GM19035 (cell line): ENCODE measurements at regions not wholly inside any gene's neighbourhood (a gene's known extent, or its start where the extent isn't known, plus 50 kb on each side); places are given as distances from the start of the nearest gene placed in this dataset.
"Not testable (repeated sequence)": the region's sequence is repeated elsewhere in the genome, so short reads cannot be mapped to it uniquely, and the experiment has no call there.

Experiments used
- ATAC-seq: cut with Tn5 transposase; IDR thresholded peaks from one replicate; pipeline ENCODE4 v1.9.1; 2021; ENCODE audit not compliant: unreplicated experiment

DNA sequence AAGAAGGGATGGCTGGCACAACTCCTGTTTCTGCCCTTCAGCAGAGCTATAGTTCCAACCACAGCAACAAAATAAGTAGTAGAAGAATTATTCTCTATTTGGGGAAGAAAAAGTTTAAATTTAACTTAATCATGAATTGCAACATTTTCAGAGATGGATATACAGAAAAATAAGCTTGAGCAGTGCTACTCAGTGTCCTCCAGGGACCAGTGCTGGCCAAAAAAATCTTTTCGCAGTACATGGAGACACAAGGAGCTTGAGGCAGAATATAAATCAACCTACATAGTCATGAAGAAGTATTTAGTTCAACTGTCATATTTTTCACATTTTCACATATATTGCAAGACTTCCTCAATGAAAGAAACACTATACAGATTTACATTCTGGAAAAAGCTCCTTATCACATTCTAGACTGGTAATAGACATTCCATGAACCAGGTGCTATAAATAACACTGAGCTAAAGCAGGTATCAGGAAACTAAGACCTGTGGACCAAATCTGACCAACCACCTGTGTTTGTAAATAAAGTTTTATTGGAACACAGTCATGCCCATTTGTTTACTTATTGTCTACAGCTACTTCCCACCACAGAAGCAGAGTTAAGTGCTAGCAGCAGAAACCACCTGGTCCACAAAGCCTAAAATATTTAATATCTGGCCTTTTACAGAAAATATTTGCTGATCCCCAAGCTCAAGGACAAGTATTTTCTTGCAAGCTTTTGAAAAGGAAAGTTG, 101.9 kb downstream of the RGS21 start:
- no peak for ATAC-seq

DNA sequence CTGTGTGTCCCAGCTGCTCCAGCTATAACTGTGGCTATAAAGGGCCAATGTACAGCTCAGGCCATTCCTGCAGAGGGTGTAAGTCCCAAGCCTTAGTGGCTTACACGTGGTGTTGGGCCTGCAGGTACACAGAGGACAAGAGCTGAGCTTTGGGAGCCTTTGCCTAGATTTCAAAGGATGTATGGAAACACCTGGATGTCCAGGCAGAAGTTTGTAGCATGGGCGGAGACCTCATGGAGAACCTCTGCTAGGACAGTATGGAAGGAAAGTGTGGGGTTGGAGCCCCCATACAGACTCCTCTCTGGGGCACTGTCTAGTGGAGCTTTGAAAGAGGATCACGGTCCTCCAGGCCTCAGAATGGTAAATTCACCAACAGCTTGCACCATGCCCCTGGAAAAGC, 113.9 kb downstream of the RGS21 start:
- ATAC-seq, result no peak

GRCh38 chr1:192435704-192436103, 118.9 kb downstream of the RGS21 start:
- ATAC-seq, result no peak

GRCh38 chr1:192436441-192437078, 119.8 kb downstream of the RGS21 start:
- ATAC-seq, result no peak

- no peak for ATAC-seq
Observed at GRCh38 chr1:192438737-192439136, 121.9 kb downstream of the RGS21 start.

DNA sequence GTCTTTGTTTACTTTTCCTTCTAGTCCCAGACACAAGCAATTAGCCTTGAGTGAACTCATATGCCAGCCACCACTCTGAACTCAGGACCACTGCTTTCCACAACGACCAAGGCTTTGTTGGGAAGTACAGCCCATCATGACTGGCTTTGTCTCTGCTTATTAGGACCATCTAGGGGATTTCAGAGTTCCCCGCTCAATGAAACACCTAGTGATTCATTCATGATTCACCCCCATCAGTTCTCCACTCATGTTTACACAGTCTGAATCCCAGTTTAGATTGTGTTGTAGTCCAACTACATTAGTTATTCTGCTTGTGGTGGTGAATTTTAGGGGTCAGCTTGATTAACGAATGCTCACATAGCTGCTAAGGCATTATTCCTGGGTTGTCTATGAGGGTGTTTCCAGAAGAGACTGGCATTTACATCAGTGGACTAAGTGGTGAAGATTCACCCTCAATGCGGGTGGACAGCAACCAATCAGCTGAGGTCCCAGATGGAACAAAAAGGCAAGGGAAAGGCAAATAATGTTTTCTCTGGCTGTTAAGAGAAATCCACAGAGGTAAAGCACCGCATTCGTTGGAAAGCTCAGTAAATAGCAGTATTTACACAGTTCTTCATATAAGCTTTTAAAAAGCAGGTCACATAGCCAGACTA, 122.7 kb downstream of the RGS21 start:
- no peak for ATAC-seq

GRCh38 chr1:192441492-192441891, 124.7 kb downstream of the RGS21 start:
- no peak for ATAC-seq

DNA sequence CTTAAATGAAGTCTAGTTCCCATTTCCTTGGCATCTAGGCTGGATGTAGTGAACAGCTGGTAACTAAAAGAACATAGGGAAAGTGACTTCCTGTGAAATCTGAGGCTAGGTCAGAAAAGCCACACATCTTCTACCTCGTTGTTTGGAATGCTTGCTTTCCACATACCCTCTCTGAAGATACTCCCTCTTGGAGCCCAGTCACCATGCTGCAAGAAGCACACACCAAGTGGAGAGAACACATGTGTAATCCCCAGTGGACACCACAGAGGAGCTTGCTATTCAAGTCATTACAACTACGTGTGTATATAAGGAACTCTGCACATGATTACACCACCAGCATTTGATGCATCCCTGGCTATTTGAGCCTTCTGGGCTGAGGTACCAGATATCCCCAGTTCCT, 125.9 kb downstream of the RGS21 start:
- ATAC-seq, result no peak

DNA sequence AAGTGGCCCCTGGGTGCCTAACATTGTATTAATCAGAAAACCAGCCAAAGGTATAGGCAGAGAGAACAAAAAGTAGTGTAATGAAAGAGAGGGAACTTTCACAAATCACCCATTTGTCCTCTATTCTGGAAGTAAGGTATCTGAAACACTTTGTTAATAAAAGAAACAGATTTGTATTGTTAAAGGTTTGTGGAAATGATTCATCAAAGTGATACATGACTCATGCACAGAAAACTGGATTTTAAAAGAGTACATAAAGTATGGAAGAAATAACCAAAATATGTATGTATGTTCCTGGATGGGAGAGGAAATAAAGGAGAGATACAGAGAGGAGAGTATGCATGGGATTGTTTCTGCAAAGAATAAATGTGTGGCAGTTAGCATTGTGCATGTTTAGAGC, 126.8 kb downstream of the RGS21 start:
- no peak for ATAC-seq

- ATAC-seq, result no peak
Observed at GRCh38 chr1:192445241-192445640, 128.4 kb downstream of the RGS21 start.

GRCh38 chr1:192445839-192446489, 129.2 kb downstream of the RGS21 start:
- peak; percentile 68 for ATAC-seq

- ATAC-seq, result no peak
Observed at GRCh38 chr1:192448026-192448578, 127.5 kb upstream of the RGS1 start.

DNA sequence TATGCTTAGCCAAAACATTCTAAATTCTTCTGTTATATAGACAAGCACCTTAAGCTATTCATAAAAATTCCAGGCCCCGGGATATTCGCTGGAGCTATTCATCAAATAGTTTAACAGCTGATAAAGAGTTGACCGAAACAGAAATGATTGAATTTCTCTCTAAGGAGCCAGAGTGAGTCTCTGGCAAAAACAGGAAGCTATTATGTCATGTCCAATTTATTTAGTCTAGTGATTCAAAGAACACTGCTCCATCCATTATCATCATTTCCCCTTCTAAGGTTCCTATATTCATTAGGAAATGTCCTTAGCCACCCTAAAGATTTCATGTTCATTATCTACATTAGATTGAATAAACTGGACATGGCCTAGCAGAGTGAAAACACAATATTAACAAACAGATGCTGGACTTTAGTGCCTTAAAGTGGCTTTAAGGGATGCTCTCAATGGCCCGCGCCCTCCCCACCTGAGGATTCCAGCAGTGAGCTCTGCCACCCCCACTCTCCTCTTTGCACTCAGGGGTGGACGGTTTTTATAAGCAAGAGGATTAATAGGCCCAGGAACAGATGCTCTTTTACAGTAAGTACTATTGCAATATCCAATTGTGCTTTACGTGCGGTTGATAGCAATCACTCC, 122.1 kb upstream of the RGS1 start:
- no peak for ATAC-seq

DNA sequence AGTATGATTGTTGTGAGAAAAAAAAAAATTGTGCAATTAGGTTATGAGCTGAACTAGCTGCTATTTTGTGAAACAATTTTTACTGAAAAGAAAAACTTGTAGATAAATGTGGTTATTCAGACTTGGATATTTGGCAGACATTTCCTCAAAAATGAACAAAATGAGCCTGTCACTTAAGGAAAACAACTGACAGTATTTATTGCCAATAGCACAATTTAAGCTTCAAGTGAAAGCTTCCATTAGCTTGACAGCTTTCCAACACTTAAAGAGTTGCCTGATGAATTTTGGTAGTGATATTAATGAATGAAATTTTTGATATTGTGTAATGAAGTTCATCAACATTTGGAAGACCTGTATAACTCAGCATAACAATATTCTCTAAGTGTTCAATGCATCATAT, 116.1 kb upstream of the RGS1 start:
- ATAC-seq, result no peak

DNA sequence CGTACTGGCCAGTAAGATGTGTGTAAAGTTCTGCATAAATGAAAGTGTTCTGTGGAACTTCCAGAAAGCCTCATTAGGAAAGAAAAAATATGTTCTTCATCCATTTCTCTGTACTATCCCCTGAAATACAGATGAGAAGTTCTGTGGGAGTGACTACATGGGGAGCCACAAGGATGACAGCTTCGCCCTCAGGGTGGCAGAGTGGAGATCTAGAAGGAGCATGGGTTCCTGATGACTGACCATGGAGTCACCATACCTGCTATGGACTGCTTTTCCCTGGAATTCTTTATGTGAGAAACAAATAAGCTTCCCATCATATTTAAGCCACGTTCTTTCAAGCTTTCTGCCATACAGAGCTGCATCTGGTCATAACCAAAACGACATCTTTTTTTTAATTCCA, 113.9 kb upstream of the RGS1 start:
- no peak for ATAC-seq

DNA sequence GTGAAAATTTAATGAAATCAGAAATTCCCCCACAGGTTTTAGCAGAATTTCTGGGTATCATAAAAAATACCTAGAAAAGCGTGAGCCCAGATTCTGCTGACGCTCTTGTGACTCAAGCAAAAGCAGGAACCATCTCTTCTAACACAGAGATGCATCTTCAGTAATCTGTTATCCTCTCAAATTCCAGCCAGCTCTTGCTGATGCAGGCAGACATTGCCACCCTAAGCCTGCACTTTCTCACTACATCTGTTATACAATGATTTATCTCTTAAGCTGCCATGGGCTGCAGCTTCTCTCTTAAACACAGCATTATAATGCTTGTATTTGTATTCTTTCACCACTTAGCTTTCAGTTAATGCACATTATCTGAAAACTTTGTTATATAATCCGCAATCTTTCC, 113.0 kb upstream of the RGS1 start:
- ATAC-seq, result no peak

- ATAC-seq, result no peak
Observed at GRCh38 chr1:192463661-192464060, 111.9 kb upstream of the RGS1 start.

DNA sequence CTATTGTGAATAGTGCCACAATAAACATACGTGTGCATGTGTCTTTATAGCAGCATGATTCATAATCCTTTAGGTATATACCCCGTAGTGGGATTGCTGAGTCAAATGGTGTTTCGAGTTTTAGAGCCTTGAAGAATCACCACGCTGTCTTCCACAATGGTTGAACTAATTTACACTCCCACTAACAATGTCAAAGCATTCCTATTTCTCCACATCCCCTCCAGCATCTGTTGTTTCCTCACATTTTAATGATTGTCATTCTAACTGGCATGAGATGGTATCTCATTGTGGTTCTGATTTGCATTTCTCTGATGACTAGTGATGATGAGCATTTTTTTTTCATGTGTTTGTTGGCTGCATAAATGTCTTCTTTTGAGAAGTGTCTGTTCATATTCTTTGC, 110.4 kb upstream of the RGS1 start:
- ATAC-seq, result not testable (repeated sequence)

- ATAC-seq, result no peak
Observed at GRCh38 chr1:192474080-192474683, 101.4 kb upstream of the RGS1 start.

- no peak for ATAC-seq
Observed at GRCh38 chr1:192475329-192475728, 100.2 kb upstream of the RGS1 start.

GRCh38 chr1:192475970-192476369, 99.6 kb upstream of the RGS1 start:
- no peak for ATAC-seq
